GM21786 (cell line): ENCODE measurements at regions not wholly inside any gene's neighbourhood (a gene's known extent, or its start where the extent isn't known, plus 50 kb on each side); places are given as distances from the start of the nearest gene placed in this dataset.
"Not testable (repeated sequence)": the region's sequence is repeated elsewhere in the genome, so short reads cannot be mapped to it uniquely, and the experiment has no call there.

ENCODE experiments used
- ATAC-seq: cut with Tn5 transposase; IDR thresholded peaks from one replicate; pipeline ENCODE4 v1.9.1; 2021; ENCODE audit not compliant: unreplicated experiment

DNA sequence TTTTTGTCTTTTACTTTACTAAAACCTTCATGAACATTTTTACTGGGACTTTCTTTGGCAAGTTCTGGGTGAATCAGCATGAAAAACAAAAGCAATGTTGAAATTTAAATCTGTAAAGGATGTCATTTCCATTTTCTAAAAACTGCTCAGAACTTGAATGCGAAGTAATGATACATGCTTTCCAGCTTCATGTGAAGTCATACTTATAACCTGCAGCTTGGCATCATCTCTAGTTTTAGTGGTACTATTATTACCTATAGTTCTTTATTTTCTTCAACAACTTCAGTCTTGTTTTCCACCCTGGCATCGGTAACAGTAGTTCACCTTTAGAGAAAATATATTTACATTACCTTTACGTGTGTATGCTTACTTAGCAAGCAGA, 421.4 kb upstream of the DIPK2B start:
- ATAC-seq = no peak

DNA sequence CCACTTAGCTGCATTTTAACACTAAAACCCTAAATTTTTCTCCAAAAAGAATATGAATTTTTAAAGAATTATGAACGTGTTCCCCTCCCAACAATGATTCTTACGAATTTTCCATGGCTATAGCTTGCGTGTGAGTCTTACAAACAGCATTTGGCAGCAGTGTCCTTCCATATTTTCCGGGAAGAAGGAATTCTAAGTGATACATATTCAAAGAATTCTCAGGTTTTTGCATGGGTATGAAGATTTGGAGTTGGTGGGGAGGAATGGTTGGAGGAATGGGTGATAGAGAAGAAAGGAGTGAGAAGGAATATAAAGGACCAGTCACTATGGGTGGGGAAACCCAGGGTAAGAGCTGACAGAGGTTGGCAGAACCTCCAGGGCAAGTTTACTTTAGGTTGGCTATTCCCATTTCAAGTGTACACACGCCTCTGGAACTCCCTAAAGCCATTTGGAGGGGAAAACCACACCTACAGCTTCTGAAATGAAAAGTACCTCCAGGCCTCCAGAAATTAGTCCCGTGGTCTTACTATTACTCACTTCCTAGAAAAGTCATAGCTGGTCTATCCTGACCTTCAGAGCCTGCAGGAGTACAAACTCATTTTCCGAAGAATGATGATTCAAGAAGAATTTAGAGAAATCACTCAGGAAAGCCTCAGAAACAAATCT, 420.8 kb upstream of the DIPK2B start:
- ATAC-seq = no peak

DNA sequence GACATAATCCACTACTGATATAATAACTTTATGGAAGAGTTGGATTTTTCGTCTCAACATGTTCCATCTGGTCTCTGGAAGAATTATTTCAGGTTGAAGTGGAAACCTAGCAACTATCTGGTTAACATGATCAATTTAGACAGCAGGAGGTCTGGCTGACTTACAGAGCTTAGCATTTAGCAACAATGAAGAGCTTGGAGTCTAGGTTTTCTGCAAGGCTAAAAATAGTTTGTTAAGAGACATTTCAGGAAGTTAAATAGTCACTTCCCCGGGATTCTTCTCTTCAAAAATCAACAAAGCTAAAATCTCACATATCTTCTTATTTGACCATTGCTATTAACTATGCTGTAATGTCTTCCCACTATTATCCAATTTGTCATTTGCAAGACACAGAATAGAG, 418.6 kb upstream of the DIPK2B start:
- no peak for ATAC-seq

DNA sequence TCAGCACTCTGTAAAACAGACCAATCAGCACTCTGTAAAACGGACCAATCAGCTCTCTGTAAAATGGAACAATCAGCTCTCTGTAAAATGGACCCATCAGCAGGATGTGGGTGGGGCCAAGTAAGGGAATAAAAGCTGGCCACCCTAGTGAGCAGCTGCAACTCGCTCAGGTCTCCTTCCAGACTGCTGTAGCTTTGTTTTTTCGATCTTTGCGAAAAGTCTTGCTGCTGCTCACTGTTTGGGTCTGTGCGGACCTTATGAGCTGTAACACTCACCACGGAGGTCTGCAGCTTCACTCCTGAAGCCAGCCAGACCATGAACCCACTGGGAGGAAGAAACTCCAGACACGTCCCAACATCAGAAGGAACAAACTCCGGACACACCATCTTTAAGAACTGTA, 414.9 kb upstream of the DIPK2B start:
- not testable (repeated sequence) for ATAC-seq

DNA sequence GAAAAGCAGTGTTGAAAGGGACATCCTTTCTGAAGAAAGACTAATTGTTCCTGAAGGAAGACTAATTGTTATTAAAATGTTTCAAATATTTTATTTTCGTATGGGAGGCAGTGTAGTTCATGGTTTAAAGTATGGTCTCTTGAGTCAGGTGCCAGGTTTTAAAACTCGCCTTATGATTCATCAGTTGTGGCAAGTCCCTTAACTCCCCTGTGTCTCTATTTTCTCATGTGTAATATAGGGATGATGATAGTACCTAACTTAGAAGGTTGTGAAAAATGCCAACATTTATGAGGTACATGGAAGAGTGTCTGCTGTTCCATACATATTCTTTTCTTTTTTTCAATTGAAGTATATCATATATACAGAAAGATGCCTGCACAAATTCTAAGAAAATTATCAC, 414.2 kb upstream of the DIPK2B start:
- ATAC-seq = no peak

DNA sequence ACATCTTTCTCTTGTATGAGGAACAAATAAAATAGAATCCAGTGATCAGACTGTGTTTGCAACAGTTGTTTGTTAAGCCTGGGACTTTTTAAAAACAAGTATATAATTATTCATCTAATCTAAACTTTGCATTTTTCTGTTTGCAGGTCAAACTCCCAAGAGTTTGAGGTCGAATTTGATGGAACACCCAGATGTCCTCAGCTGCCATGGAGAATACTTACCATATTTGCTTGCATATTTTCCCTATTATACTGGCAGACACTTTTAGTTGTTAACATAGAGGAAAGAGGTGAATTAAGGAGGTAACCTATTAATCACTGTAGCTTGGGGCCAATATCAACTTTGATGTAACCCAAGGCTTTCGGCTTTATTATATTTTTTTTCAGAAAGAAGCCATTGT, 401.5 kb upstream of the DIPK2B start:
- ATAC-seq = no peak

DNA sequence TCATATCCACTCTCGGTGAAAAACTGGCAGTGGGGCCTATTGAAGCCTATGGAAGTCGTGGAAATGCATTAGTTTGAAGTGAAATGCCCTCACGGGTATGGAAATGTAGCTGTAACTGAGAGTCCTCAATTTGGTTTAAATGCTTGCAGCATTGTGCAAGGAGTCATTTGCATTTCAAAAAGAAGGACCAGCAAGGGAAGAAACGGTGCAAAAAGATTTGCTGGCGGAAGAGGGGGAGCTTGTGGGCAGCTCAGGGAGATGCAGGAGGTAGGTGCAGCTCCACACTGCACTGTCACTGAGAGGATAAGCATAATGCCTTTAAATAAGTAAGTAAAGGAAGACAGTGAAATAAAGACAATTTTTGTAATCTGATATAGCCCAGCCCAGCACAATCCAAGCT, 400.4 kb upstream of the DIPK2B start:
- ATAC-seq = no peak

DNA sequence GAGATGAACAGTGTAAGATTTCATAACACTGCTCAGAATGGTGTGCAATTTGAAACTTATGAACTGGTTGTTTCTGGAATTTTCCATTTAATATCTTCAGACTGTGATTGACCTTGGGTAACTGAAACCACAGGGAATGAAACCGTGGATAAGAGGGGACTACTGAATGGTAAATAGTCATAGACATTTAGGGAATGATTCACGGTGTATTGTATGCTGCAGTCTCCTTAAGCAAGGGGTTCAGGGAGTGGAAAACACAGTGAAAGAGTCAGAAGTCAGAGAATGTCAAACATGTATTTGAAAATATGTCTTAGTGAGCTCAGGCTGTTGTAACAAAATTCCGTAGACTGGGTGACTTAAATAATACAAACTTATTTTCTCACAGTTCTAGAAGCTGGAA, 398.2 kb upstream of the DIPK2B start:
- no peak for ATAC-seq

DNA sequence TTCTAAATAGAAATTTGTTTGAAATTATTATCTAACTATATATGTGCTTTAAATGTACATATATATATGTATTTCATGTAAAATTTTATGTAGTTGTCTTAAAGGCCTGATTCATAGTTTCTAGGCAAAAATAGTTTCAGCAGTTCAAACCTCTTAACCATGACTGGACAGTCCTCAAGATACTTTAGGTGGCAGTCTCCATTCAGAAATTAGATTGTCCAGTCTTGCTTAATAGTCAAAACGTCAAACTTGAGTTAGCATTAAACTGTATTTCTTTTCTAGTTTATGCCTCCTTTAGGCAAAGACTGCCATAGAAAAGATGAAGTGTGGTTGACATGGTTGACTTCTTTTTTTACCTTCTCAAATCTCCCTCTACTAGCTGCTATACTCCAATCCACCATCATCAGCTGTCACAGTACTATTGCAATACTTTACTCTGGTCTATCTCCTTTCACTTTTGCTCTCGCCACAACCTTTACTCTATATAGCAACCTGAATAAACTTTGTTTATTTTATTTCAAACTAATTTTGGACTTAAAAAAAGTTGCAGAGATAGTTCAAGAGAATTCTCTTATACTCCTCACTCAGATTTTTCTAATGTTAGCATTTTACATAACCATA, 395.6 kb upstream of the DIPK2B start:
- ATAC-seq = no peak

DNA sequence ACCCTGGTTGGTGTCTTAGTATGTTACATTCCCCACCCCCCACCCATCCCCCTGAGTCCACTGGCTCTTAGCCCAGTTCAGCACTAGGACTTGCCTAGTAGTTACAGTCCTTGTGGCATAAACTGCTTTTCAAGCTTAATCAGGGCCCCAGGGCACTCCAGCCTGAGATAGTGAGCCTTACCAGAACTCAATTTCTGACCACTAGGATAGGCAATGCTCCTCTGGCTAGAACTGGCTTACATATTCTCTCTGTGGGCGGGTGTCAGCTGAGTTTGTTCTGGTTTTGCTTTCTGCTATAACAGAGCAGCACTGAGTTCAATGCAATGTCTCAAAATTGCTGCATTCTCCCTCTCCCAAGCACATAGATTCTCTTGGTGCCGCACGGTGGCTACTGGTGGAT, 391.4 kb upstream of the DIPK2B start:
- ATAC-seq = no peak

DNA sequence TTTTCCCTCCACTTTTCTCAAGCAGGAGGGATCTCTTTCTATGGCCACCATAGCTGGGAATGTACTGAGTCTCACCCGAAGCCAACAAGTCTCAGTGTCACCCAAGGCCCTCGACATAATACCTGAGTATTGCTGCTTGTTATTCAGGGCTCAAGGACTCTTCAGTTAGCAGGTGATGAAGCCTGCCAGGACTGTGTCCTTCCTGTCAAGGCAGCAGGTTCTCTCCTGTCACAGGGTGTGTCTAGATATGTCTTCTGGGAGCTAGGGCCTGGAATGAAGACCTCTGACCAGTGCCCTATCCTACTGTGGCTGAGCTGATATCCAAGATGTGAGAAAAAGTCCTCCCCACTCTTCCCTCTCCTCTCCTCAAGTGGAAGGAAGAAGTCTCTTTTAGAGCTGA, 391.0 kb upstream of the DIPK2B start:
- ATAC-seq = no peak

DNA sequence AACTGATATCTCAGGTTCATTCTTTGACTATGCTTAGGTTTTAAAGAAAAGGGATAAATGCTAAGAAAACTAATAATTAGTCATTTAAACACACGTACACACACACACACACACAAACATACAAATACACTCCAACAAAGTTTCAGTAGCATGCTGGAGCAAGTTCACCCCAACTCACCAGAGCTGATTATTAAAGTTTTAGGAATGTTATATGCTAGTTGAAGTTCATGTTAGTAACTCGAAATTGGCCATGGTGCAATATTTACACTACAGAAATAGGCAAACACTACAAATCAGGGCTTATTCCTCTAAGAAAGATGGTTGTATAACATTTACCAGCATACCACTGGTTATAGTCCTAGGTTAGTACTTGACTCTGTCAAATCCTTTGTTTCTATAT, 384.0 kb upstream of the DIPK2B start:
- ATAC-seq = no peak

DNA sequence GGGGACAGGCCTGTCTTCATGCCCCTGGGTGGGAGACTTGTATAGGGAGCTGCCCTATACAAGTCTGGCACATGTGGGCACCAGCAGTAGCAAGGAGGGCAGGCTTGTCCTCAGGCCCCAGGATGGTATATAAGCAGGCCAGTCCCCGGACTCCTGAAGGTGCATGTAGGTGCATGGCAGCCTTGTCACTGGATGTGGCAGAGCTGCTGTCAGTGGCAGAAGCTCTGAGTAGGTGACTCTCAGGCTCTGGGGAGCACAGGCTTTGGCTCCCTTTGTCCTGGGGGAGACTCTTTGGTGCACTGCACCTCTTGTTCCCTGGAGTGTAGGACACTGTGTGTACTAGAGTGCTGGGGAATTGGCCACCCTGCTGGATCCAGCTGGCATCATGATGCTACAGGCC, 376.7 kb upstream of the DIPK2B start:
- no peak for ATAC-seq

DNA sequence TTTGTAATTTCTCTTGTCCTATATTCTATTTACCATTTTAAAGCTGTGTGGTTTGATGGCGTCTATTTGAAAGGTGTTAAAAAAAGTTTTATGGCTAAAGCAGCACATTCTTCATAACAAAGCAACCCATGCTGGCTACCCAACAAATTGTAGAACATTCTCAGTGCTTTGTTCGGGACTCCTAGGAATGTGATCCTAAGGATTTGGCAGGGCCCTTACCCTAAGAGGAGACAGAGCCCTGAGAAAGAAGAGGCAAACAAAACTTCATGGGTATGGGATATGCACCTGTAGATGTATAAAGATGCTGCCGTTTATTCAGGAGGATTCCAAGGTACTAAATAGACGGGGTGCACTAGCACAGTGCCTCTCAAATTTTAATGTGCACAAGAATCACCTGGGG, 370.8 kb upstream of the DIPK2B start:
- no peak for ATAC-seq

DNA sequence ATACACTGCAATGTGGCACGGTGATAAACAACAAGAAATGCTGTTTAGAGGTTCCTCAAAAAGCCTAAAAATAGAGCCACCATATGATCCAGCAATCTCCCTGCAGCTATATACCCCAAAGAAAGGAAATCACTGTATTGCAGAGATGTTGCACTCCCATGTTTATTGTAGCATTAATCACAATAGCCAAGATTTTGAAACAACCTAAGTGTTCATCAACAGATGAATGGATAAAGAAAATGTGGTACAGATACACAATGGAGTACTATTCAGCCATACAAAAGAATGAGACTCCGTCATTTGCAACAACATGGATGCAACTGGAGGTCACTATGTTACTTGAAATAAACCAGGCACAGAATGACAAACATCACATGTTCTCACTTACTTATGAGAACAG, 365.8 kb upstream of the DIPK2B start:
- no peak for ATAC-seq

DNA sequence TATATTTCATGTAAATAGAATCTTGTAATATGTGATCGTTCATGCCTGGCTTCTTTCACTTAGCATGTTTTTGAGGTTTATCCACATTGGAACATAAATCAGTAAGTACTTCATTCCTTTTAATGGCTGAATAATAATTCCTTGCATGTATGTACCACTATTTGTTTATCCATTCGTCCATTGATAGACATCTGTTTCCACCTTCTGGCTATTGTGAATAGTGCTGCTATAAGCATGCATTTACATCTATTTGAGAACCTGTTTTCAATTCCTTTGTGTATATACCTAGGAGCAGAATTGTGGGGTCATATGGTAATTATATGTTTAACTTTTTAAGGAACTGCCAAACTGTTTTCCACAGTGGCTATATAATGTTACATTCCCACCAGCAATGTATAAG, 356.7 kb upstream of the DIPK2B start:
- ATAC-seq = no peak

DNA sequence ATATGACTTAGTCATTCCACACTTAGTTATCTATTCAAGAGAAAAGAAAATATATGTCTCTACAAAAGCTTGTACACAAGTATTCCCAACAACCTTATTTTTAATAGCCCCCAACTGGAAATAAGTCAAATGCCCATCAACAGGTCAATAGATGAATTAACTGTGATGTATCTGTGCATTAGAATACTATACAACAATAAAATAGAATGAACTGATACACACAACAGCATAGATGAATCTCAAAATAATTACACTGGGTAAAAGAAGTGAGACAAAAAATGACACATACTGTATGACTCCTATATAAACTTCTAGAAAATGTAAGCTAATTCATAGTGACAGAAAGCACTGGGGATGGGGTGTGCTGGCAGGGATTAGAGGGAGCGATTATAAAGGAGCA, 354.1 kb upstream of the DIPK2B start:
- no peak for ATAC-seq

DNA sequence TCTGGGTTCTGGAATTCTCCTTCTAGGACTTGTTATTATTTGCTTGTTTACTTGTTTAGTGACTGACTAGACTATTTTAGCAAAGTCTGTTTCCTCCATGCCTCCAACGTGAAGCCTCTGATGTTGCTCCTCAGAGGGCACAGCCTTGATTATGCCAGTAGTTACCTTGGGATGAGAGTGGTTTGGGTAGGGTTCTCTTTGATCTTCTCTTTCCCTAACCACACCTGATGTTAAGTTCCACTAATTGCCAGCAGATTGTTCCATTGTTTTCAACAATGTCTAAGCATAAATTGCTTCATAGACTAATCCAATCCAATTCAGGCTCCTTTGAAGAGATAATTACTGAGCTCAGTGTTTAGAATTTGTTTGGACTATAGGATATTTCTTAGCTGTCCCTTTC, 352.7 kb upstream of the DIPK2B start:
- no peak for ATAC-seq

DNA sequence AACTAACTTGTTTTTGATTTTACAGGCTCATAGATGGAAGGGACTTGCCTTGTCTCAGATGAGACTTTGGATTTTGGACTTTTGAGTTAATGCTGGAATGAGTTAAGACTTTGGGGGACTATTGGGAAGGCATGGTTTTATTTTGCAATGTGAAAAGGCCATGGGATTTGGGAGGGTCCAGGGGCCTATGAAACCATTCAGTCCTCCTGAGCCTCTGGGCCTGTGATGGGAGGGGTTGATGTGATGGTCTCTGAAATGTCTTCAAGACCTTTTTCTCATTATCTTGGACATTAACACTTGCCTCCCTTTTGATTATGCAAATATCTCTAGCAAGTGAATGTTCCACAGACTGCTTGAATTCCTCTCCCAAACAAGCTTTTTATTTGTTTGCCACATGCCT, 346.0 kb upstream of the DIPK2B start:
- ATAC-seq = not testable (repeated sequence)

DNA sequence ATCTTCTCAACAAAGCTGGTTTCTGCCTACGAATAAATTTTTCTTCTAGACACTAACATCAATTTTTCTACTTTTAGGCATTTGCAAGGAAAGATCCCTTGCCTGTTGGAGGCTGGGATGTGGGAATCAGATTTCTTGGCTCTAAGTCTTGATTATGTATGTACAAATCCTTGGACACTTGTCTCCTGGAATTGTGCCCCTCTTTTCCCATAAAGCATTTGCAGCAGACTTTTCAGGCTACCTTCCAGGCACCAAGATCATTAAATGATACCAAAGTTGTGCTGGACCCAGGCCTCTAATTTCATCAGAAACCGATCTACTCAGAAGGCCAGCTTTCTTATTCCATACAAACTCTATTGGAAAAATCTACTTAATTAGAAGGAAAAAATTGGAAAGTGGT, 339.5 kb upstream of the DIPK2B start:
- no peak for ATAC-seq

DNA sequence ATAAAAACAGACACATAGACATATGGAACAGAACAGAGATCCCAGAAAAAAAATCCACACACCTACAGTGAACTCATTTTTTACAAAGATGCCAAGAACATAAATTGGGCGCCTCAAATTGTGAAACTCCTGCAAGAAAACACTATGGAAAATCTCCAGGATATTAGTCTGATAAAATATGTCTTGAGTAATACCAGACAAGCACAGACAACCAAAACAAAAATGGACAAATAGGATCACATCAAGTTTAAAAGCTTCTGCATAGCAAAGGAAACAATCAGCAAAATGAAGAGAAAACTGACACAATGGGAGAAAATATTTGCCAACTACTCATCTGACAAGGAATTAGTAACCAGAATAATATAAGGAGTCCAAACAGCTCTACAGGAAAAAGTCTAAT, 337.3 kb upstream of the DIPK2B start:
- ATAC-seq = no peak

DNA sequence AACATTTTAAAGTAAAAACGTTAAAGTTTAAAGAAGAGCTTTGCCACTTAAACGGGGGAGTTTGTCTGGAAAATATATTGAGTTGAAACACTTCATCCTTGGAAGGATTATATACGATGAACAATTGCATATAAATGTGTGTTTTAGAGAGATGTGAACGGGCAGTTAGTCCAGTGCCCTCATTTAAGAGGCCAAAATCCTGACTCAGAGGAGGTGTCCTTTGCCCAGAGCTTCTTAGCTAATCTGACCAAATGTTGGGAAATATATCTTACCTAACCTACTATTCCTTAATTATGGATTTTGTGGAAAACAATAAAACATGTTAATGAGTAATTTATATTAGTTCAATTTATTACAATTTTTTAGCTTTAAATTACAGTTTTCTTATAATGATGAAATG, 327.2 kb upstream of the DIPK2B start:
- ATAC-seq = no peak

DNA sequence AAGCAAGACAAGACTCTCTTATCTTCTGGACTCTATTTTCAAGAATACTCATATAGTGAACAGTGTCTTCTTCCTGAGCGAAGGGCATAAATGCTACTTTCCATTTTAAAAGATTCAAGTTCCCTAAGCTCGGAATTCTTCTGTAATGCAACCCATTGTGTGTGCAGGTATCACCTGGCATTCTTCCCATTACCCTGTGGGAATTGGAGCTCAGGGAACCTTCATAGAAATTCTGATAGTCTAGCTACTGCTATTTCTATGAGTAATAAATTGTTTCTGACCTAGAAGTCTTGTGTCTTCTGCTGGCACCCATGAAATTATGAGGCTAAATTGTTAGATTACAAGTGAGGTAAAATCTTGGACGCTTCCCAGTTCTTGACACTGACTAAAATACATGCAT, 324.1 kb upstream of the DIPK2B start:
- no peak for ATAC-seq
